Non-pigmented ciliary epithelial cell (primary cell): ENCODE measurements at regions not wholly inside any gene's neighbourhood (a gene's known extent, or its start where the extent isn't known, plus 50 kb on each side); places are given as distances from the start of the nearest gene placed in this dataset.

Experiments used
- DNase-seq: peaks from one replicate; pipeline ENCODE4 v3.0.0-alpha.2; 2010; ENCODE audit warnings: low read depth

DNA sequence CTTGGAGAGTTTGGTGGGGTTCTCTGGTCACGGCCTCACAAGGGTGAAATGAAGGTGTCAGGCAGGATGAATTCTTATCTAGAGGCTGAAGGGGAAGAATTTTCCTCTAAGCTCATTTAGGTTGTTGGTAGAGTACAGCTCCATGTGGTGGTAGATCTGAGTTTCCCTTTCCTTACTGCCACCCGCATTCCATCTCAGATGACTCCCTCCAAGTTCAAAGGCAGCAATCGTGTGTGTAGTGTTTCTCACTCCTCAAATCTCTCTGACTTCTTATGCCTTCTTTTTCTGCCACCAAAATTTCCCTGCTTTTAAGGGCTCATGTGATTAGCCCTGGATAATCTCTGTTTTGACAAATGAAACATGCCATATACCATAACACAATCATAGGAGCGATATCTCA is 135.5 kb upstream of the MYOCD start:
- DNase-seq, result no peak

DNA sequence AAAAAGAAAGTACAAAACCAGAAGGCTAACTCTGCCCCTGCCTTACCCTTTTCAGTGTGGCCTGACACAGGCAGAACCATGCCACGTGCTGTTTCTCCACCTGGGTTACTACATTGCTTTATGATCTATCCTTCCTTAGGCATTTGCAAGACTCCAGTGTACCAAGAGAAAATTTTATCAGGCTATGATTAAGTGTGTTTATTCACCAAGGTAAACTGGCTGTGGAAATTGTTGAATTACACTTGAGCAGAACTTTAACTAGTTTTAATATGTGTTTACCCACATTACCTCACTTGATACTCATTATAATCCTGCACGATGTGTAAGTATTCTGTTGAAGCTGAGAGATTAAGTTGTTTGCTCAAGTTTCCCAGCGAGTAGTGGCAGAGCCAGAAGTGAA is 129.7 kb upstream of the MYOCD start:
- no peak for DNase-seq

DNA sequence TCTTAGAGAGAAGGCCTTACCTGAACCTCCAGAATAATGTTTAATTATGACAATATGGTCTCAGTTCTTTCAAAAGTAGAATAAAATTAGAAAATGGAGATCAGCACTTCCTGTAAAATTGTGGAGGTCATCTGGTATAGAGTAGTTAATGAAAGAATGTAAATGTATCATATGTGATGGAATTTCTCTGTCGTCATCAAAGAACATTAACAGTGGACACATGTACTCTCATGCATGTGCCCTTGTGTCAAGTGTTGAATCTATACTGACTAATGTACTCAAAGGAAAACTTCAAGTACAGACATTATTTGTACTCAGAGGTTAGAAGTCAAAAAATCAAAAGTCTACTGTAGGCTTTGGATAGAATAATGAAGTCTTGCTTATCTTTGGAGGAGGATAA is 129.2 kb upstream of the MYOCD start:
- DNase-seq, result no peak

DNA sequence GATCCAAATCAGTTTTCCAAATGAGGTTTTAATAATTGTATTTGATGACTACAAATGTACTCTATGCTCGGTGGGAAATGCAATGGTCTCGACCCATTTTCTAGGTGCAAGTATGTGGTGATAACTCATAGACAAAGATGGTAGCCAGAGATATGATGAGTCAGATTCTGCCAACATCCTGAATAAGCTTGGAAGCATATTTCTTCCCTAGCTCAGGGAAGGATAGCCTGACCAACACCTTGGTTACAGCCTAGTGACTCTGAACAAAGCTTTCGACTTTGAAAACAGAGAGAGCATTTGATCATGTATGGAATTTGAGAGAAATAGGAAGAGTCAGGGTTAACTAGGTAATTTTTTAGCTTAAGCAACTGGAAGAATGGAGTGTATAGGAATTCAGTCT is 128.3 kb upstream of the MYOCD start:
- DNase-seq, result no peak

DNA sequence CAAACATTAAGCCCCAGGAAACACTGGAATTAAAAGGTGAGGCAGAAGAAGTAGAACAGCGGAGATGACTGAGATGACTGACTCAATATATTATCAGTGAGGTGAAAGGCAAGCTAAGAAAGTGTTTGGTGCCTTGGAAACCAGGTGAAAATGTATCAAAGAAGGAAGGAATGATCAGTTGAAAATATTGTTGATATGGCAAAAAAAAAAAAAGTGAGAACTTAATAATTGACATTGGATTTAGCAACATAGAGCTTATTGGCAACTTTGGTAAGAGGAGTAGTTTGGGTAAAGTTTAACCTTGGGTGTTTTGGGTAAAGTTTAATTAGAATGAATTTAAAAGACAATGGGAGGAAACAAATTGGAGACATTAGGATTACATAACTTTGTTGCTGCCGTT is 127.7 kb upstream of the MYOCD start:
- DNase-seq, result no peak

DNA sequence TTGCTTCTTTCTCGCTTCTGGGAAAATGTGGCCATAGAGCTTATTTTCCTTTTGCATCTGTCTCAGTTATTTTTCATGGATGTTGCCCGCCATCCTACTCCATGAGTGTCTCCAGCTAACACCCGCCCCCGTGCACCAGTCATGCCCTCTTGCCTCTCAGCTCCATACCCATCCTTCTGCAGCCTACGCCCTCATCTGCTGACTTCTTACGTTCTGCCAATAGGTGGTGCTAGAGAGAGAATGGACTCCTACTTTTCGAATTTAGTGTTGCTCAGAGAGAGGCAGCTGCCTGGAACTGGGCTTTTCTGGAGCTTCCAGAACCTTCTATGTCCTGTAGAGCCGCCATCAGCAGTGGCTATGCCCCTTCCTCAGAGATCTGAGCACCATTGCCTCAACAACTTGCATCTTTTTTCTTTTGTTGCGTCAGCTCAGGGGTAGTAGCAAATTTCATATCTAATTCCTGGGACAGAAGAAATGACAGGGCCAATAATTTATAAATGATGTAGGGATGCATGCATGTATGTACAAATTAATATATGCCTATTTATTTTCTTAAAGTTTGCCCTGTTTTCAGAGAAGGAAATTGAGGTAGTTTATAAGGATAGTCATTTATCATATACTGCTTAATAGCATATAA is 119.7 kb upstream of the MYOCD start:
- DNase-seq, result peak; percentile 9

DNA sequence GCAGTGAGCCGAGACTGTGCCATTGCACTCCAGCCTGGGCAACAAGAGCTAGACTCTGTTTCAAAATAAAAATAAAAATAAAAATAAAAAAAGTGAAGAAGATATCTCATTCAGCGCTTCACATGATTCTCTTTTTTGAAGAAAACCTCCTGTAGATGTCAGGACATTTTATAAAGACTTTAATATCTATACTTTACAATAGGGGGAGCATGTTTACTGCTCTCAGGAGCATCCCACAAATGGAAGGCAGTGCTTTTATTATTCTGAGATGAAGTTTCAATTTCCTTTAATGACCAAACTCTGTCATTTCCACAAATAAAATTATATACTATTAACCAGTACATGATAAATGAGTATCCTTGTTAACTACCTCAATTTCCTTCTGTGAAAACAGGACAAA is 118.7 kb upstream of the MYOCD start:
- no peak for DNase-seq

DNA sequence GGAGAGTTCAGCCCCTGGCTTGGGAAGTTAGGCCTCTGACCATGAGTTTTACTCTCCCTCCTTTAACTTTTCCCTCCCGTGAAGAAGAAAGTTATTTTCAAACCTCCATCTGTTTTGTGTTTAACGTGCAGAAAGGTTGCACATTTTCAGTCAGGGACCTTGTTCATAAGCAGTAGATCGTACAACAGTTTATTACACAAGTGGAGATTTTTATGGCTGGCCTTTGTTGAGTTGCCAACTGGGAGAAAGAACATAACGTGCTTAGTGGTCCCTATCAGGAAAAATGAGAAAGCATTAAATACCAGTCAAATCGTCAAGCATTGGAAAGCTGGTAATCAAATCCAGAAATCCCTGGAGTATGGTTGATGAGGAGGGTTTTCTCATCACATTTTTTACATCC is 117.9 kb upstream of the MYOCD start:
- no peak for DNase-seq

DNA sequence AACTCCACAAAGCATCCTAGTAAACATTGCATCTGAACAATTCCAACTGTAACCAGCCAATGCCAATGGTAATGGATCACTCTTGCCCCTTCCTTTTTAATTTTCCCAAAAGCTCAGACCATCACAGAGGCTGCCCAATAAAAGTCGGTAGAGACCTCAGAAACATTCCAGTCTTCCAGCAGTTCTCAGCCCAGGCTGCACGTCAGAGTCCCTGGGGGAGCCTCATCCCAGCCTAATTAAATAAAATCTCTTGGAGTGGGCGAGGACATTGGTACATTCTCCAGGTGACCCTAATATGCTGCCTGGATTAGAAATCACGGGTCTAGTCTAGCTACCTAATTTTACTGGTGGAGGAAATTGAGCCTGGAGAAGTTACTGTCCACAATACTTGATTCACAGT is 117.1 kb upstream of the MYOCD start:
- DNase-seq, result no peak

DNA sequence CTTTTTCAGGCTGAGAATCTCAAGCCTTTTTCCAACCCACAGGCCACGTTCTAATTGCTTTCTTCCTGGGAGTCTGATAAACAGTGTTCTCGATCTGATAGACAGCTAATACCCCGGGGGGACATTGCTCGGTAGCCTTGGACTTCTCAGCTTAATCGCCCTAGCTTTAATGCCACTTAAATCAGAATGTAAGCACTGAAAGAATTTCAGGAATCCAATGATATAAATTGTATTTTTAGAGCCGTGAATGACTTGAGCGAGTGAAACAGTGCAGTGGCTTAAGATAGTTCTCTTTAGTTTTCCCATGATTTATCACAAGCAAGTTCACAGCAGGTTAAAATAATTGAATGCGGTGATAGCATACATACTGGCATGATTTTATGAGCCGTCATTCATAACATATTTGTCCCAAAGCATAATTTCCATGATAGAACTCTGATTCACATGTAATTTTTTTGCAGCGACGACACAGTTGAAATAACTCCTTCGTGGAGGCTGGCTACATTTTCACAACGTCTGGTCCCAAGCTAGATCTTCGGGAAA is 116.1 kb upstream of the MYOCD start:
- DNase-seq, result peak; percentile 14

DNA sequence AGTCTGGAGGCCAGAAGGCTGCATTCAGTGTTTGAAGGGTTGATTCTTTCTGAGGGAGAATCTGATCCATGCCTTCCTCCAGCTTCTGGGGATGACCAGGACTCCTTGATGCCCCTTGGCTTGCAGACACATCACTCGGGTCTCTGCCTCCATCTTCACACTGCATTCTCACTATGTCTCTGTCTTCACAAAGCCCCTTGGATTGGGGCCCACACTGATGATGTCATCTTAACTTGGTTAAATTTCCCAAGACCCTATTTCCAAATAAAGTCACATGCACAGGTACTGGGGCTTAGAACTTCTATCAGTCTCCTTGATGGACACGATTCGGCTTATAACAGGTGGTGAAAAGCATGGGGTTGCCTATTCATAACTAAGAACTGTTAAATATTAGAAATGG is 112.1 kb upstream of the MYOCD start:
- no peak for DNase-seq

DNA sequence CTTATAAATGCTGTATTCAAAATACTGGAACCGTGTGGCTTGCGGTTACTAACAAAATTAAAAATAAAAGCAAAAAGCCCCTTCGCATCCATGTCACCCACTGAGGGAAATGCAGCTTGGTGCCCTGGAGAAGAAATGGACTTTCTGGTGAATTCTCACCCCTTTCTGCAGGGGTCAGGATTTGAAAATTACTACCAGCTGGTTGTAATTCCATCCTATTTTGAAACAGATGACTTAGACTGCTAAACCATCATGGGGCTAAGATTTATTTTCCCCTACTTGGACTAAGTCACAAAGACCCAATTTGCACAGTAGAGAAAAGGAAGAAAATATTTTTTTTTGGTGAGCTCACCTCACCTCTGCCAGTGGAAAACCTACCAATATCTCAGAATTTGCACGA is 111.4 kb upstream of the MYOCD start:
- no peak for DNase-seq

DNA sequence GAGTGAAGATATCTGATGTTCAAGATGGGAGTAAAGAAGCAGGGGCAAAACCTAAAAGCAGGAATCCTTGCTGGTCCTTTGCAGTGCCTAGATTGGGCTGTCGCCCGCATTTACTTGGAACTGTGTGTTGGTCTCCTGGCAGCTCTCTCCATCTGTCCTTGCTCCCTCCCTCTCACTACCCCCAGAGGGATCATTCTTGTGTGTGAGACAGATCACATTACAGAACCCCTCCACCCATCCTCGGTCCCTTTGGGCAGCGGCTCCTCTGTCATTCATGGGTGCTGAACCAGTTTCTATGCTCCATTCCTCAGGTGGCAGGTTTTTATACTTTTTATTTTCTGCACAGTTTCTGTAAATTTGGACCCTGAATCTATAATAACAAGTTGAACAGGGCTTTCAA is 99.4 kb upstream of the MYOCD start:
- DNase-seq, result no peak

DNA sequence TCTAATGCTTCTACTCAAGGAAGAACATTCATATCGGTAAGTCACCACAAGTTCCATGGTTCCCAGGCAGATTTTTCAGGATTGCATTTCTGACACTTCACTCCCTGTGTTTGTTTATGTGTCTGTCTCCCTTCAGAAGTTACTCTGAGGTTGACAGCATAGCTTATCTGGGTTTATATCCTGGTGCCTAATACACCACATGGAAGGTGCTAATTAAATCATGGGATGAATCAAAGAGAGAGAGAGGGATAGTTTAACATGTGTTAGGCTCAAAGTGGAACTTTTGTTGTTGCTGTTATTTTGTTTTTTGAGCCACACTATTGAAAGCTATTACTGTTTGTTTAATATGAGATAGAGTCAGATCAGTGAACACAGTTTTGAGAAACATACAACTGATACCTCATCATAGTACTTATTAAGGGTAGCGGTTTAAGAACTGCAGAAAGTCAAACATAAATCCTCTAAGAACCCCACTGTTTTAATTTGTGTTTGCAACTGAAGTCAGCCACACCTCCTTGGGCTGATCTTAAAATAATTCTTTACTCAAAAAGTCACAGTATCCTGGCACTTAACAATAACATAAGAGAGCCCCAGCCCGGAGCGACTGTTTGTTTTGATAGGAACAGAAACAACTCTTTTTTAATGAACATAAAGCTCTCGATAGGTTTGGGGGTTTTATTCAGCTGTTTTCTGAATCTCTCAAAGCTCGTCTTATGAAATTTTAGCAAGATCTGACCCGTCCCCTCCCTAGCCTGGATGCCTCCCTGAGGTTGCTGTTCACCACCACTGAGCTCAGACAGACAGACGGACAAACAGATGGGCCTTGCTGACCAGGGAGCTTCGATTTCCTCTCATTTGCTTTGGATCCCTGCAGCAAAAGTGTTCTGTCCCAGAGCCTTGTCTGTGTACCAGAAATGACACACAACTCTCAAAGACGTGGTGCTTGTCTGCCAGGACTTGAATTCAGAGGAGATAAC is 98.3 kb upstream of the MYOCD start:
- DNase-seq, result no peak

DNA sequence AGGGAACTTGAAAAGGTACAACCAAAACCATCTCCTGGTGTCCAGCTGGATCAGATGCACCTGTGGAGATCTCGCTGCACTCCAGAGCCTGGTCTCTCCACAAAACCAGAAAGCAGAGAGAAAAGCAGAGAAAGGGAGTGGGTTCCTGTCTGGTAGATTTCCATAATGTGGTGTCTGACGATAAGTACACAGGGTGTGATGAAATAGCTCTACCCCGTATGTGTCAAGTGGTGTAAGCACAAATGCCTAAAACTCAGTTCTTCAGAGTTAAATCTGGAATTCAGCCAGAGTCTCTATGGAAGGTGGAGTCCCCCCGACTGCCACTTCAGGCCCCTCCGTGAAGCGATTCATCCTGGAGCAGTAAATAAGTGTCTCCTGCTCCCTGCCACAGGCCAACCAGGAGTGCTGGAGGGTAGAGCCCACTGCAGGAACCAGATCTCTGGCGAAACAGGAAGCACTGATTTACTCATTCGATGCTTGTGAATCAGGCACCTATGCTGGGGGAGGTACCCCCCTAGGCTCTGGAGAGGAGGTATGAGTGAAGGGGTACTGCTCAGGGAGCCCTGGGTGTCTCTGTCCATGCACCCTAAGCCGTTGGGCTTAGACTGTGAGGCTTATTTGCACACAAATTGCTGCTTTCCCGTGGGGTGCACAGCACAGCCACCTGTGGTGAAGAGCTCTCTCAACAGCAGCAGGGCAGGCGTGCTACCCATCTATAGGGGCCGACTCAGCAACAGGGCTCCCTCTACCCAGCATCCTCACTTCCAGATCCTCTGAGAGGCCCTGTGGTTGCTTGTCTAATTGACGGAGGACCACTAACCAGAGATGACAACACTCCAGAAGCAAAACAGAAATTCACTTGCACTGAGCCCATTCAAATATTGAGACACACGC is 97.1 kb upstream of the MYOCD start:
- DNase-seq, result no peak

DNA sequence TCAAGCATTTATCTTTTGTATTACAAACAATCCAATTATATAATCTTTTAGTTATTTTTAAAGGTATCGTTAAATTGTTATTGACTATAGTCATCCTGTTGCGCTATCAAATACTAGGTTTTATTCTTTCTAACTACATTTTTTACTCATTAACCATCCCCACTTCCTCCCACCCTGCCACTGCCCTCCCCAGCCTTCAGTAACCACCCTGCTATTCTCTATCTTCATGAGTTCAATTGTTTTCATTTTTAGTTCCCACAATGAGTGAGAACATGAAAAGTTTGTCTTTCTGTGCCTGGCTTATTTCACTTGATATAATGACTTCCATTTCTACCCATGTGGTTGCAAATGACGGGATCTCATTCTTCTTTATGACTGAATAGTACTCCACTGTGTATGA is 94.1 kb upstream of the MYOCD start:
- no peak for DNase-seq

DNA sequence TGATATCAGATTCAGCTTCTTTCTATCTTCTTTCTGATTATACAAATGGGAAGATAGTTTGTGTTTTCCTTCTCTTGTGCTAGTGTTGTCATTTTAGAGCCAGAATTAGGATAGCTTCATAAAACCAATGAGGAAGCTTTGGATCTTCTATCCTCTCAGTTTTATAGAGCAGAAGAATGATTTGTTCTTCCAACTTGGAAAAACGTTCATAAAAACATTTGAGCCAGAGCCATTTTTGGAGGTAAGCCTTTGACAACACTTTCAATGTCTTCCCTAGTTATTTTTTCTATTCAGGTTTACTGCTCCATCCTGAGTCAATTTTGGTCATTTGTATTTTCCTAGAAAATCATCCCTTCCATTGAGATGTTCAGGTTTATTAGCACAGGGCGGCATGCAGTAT is 91.2 kb upstream of the MYOCD start:
- DNase-seq, result no peak

DNA sequence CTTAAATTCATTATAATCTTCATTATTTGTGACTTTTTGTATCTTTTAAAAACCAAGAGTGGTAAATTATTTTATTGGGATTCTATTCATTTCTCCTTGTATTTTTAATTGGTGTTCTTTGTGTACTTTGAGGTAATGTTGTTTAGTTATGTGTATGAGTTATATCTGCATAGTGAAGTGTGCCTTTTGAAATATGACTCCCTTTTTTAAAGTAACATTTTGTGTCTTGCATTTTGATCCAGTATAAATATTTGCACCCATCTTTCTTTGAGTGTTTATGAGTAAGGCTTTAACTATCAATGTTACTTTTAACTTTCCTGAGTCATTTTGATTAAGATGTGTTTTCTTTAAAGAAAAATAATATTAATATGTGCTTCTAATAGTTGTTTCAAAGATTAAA is 90.0 kb upstream of the MYOCD start:
- no peak for DNase-seq

DNA sequence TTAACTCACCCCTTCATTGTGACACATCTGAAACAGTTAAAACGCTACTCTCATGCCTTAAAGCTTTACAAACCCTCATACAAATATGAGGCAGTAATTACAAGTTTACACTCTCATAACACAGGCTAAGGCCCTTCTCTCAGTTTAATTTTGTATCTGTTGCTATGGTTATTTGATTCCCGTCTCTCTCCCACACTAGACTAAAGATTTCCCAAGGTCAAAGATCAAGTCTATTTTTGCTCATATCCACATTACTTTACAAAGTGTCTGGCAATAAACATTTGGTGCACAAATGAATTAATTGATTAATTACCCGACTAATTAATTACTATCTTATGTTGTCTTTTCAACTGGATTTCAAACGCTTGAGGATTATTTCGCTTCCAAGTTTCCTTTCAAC is 86.4 kb upstream of the MYOCD start:
- DNase-seq, result no peak

DNA sequence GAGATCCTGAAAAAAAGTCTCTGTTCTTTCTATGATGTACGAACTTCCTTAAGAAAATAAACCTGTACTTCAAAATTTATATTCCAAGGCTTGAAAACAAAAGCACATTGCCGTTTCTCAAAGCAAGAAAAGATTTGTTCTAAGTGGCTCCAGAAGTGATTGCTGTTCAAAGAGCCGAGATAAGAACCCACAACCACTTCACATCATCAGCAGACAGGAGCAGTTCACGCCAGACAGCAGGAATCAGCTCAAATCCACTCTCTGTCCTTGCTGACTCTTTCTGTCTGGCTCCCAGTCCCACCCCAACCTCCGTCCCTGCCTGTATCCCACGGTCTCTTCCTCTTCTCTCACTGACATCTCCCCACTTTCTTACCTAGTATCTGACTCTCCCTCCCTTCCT is 85.0 kb upstream of the MYOCD start:
- DNase-seq, result no peak

DNA sequence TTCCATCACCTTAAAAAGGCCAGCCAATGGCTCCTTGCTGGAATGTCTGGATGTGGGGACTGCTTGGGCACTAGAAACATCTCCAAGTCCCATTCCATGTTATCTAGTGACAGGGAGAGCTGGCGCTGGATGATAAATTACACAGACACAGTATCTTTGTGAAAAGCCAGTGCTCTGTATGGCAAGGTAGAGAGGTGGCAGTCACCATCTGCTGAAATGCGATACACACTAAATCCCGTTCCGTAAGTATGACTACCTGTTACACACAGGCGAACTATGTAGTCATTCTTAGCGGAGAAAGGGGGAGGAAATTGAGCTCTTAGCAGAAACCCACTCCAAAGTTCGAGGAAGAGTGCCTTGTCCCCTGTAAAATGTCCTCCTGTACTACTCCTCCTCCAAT is 81.0 kb upstream of the MYOCD start:
- no peak for DNase-seq

DNA sequence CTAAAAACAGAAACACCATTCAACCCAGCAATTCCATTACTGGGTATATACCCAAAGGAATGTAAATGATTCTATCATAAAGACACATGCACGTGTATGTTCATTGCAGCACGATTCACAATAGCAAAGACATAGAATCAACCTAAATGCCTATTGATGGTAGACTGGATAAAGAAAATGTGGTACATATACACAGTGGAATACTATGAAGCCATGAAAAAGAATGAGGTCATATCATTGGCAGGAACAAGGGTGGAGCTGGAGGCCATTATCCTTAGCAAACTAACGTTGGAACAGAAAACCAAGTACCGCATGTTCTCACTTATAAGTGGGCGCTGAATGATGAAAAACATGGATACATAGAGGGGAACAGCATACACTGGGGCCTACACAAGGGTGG is 77.2 kb upstream of the MYOCD start:
- no peak for DNase-seq
